ENCODE measurements at regions not wholly inside any gene's neighbourhood (a gene's known extent, or its start where the extent isn't known, plus 50 kb on each side); places are given as distances from the start of the nearest gene placed in this dataset.

DNA sequence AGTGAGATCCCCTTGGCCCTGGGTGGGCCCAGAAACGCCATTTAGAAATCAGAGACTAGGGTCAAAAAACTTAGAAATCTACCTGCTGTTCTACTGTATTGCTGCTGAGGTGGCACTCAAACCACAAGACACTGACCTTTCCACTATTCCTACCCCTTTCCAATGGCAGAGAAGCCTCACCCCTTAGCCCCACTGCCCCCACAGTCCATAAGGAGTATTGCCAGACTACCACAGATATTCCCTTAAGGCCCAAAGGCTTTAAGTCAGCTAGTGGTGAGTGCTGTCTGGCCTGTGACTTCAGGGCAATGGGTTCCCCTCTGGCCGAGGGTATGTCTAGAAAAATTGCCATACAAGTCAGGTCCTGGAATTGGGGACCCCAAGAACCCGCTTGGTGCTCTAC is 656.1 kb downstream of the COL12A1 start:
- WGBS, 2 donors = 93 to 95% methylated on average over 3 of the region's 3 CpGs
- H3K27ac ChIP-seq (ENCODE audit: low read depth in 1 of 2, low read length in 2 of 2) = no peak overlapping the region
- no peaks in the 10 kb centered on the region for H3K27me3 ChIP-seq (ENCODE audit: control insufficient read depth in 1 of 2, insufficient read depth in 2 of 2, low read length in 1 of 2)
- no peaks in the 10 kb centered on the region for H3K36me3 ChIP-seq (ENCODE audit: control insufficient read depth in 1 of 2, insufficient read depth in 2 of 2, low read length in 1 of 2)
- intact Hi-C loops (cut with DNase I) = no loop called here
- no peak overlapping the region for H3K4me3 ChIP-seq (ENCODE audit: low read length in 2 of 2)
- H3K4me1 ChIP-seq (ENCODE audit: control insufficient read depth in 1 of 2, insufficient read depth in 2 of 2, low read length in 2 of 2) = no peaks in the 10 kb centered on the region
- no peak for ATAC-seq (ENCODE audit: low FRiP score)
- H3K9me3 ChIP-seq (ENCODE audit: control insufficient read depth, low read length) = peaks cover 1% of the 10 kb centered on the region
- no peak for DNase-seq

GRCh38 chr6:74534465-74535211 is 671.2 kb downstream of the COL12A1 start:
- WGBS, 2 donors = 61 to 62% methylated on average over 2 of the region's 2 CpGs
- intact Hi-C loops (cut with DNase I) = no loop called here
- ATAC-seq (ENCODE audit: low FRiP score) (peak; percentile 22), DNase-seq (no peak)
- H3K4me1 ChIP-seq (ENCODE audit: control insufficient read depth in 1 of 2, insufficient read depth in 2 of 2, low read length in 2 of 2) = no peaks in the 10 kb centered on the region
- no peak overlapping the region for H3K27ac ChIP-seq (ENCODE audit: low read depth in 1 of 2, low read length in 2 of 2)
- no peak overlapping the region for H3K4me3 ChIP-seq (ENCODE audit: low read length in 2 of 2)
- H3K36me3 ChIP-seq (ENCODE audit: control insufficient read depth in 1 of 2, insufficient read depth in 2 of 2, low read length in 1 of 2) = no peaks in the 10 kb centered on the region
- no peaks in the 10 kb centered on the region for H3K9me3 ChIP-seq (ENCODE audit: control insufficient read depth, low read length)
- H3K27me3 ChIP-seq (ENCODE audit: control insufficient read depth in 1 of 2, insufficient read depth in 2 of 2, low read length in 1 of 2) = no peaks in the 10 kb centered on the region

GRCh38 chr6:74519163-74519562 is 686.7 kb downstream of the COL12A1 start:
- ATAC-seq (ENCODE audit: low FRiP score) (no peak), DNase-seq (no peak)
- H3K9me3 ChIP-seq (ENCODE audit: control insufficient read depth, low read length) = no peaks in the 10 kb centered on the region
- no peaks in the 10 kb centered on the region for H3K27me3 ChIP-seq (ENCODE audit: control insufficient read depth in 1 of 2, insufficient read depth in 2 of 2, low read length in 1 of 2)
- no peak overlapping the region for H3K4me3 ChIP-seq (ENCODE audit: low read length in 2 of 2)
- H3K4me1 ChIP-seq (ENCODE audit: control insufficient read depth in 1 of 2, insufficient read depth in 2 of 2, low read length in 2 of 2) = no peaks in the 10 kb centered on the region
- no peak overlapping the region for H3K27ac ChIP-seq (ENCODE audit: low read depth in 1 of 2, low read length in 2 of 2)
- H3K36me3 ChIP-seq (ENCODE audit: control insufficient read depth in 1 of 2, insufficient read depth in 2 of 2, low read length in 1 of 2) = no peaks in the 10 kb centered on the region
- intact Hi-C loops (cut with DNase I) = no loop called here
- 25 to 40% methylated on average over 1 of the region's 1 CpG for WGBS, 2 donors

DNA sequence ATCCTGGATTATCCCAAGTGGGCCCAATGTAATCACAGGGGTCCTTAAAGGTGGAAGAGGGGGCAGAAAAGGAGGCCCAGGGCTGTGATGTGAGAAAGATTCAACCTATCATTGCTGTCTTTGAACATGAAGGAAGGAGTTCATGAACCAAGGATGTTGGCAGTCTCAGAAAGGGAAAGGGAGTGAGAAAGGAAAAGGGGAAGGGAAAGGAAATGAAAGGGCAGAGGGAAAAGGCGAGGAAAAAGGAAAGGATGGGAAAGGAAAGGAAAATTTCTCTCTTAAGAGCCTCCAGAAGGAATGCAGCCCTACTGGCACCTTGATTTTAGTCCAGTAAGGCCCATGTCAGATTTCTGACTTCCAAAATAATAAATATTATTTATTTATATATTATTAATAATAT is 687.8 kb downstream of the COL12A1 start:
- no peaks in the 10 kb centered on the region for H3K4me1 ChIP-seq (ENCODE audit: control insufficient read depth in 1 of 2, insufficient read depth in 2 of 2, low read length in 2 of 2)
- ATAC-seq (ENCODE audit: low FRiP score) (no peak), DNase-seq (no peak)
- intact Hi-C loops (cut with DNase I) = no loop called here
- WGBS, 2 donors = 87 to 89% methylated on average over 1 of the region's 1 CpG
- H3K27ac ChIP-seq (ENCODE audit: low read depth in 1 of 2, low read length in 2 of 2) = no peak overlapping the region
- H3K4me3 ChIP-seq (ENCODE audit: low read length in 2 of 2) = no peak overlapping the region
- H3K36me3 ChIP-seq (ENCODE audit: control insufficient read depth in 1 of 2, insufficient read depth in 2 of 2, low read length in 1 of 2) = no peaks in the 10 kb centered on the region
- H3K27me3 ChIP-seq (ENCODE audit: control insufficient read depth in 1 of 2, insufficient read depth in 2 of 2, low read length in 1 of 2) = no peaks in the 10 kb centered on the region
- H3K9me3 ChIP-seq (ENCODE audit: control insufficient read depth, low read length) = no peaks in the 10 kb centered on the region

- Histone ChIP-seq H3K4me3 (ENCODE audit: low read length in 2 of 2) (no peak overlapping the region), H3K36me3 (ENCODE audit: control insufficient read depth in 1 of 2, insufficient read depth in 2 of 2, low read length in 1 of 2) (no peaks in the 10 kb centered on the region), H3K27me3 (ENCODE audit: control insufficient read depth in 1 of 2, insufficient read depth in 2 of 2, low read length in 1 of 2) (no peaks in the 10 kb centered on the region), H3K27ac (ENCODE audit: low read depth in 1 of 2, low read length in 2 of 2) (no peak overlapping the region), H3K4me1 (ENCODE audit: control insufficient read depth in 1 of 2, insufficient read depth in 2 of 2, low read length in 2 of 2) (no peaks in the 10 kb centered on the region), H3K9me3 (ENCODE audit: control insufficient read depth, low read length) (no peaks in the 10 kb centered on the region)
- intact Hi-C loops (cut with DNase I) = no loop called here
- DNase-seq (no peak), ATAC-seq (ENCODE audit: low FRiP score) (no peak)
- 94% methylated on average over 3 of the region's 3 CpGs for WGBS, 2 donors
Measured at GRCh38 chr6:74510878-74511277, 695.0 kb downstream of the COL12A1 start.

DNA sequence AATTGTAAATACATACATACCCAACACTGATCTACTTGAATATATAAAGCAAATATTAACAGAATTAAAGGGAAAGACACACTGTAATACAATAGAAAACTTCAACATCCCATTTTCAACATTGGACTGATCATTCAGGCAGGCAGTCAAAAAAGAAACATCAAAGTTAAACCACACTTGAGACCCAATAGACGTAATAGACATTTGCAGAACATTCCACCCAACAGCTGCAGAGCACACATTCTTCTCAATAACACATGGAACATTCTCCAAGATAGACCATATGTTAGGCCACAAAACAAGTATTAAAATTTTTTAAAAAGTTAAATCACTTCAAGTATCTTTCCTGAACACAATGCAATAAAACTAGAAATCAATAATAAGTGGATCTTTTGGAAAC is 698.2 kb downstream of the COL12A1 start:
- DNase-seq = no peak
- Histone ChIP-seq H3K4me3 (ENCODE audit: low read length in 2 of 2) (no peak overlapping the region), H3K36me3 (ENCODE audit: control insufficient read depth in 1 of 2, insufficient read depth in 2 of 2, low read length in 1 of 2) (no peaks in the 10 kb centered on the region), H3K27me3 (ENCODE audit: control insufficient read depth in 1 of 2, insufficient read depth in 2 of 2, low read length in 1 of 2) (no peaks in the 10 kb centered on the region), H3K9me3 (ENCODE audit: control insufficient read depth, low read length) (peaks cover 6% of the 10 kb centered on the region), H3K4me1 (ENCODE audit: control insufficient read depth in 1 of 2, insufficient read depth in 2 of 2, low read length in 2 of 2) (no peaks in the 10 kb centered on the region), H3K27ac (ENCODE audit: low read depth in 1 of 2, low read length in 2 of 2) (no peak overlapping the region)
- no peak for ATAC-seq (ENCODE audit: low FRiP score)
- WGBS, 2 donors = 57 to 76% methylated on average over 1 of the region's 1 CpG
- intact Hi-C loops (cut with DNase I) = no loop called here

DNA sequence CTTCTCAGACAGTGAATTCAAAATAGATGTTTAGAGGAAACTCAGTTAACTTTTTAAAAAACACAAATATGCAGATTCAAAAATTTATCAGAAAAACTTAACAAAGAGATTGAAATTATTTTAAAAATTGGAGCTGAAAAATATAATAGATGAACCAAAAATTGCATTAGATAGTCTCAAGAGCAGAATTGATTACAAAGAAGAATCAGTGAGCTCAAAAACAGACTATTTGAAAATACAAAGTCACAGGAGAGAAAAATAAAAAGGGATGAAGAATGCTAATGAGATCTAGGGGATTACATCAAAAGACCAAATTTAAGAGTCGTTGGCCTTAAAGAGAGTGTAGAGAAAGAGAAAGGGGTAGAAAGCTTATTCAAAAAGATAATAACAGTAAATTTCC is 700.5 kb downstream of the COL12A1 start:
- Histone ChIP-seq H3K9me3 (ENCODE audit: control insufficient read depth, low read length) (peaks cover 6% of the 10 kb centered on the region), H3K27ac (ENCODE audit: low read depth in 1 of 2, low read length in 2 of 2) (no peak overlapping the region), H3K4me1 (ENCODE audit: control insufficient read depth in 1 of 2, insufficient read depth in 2 of 2, low read length in 2 of 2) (no peaks in the 10 kb centered on the region), H3K27me3 (ENCODE audit: control insufficient read depth in 1 of 2, insufficient read depth in 2 of 2, low read length in 1 of 2) (no peaks in the 10 kb centered on the region), H3K4me3 (ENCODE audit: low read length in 2 of 2) (no peak overlapping the region), H3K36me3 (ENCODE audit: control insufficient read depth in 1 of 2, insufficient read depth in 2 of 2, low read length in 1 of 2) (no peaks in the 10 kb centered on the region)
- ATAC-seq (ENCODE audit: low FRiP score) (no peak), DNase-seq (no peak)
- intact Hi-C loops (cut with DNase I) = no loop called here
- 84 to 85% methylated on average over 1 of the region's 1 CpG for WGBS, 2 donors

GRCh38 chr6:74504941-74505340 is 700.9 kb downstream of the COL12A1 start:
- WGBS, 2 donors = 91 to 96% methylated on average over 3 of the region's 3 CpGs
- intact Hi-C loops (cut with DNase I) = no loop called here
- DNase-seq (no peak), ATAC-seq (ENCODE audit: low FRiP score) (no peak)
- Histone ChIP-seq H3K36me3 (ENCODE audit: control insufficient read depth in 1 of 2, insufficient read depth in 2 of 2, low read length in 1 of 2) (no peaks in the 10 kb centered on the region), H3K27ac (ENCODE audit: low read depth in 1 of 2, low read length in 2 of 2) (no peak overlapping the region), H3K4me1 (ENCODE audit: control insufficient read depth in 1 of 2, insufficient read depth in 2 of 2, low read length in 2 of 2) (no peaks in the 10 kb centered on the region), H3K9me3 (ENCODE audit: control insufficient read depth, low read length) (peaks cover 6% of the 10 kb centered on the region), H3K4me3 (ENCODE audit: low read length in 2 of 2) (no peak overlapping the region), H3K27me3 (ENCODE audit: control insufficient read depth in 1 of 2, insufficient read depth in 2 of 2, low read length in 1 of 2) (no peaks in the 10 kb centered on the region)

- DNase-seq (no peak), ATAC-seq (ENCODE audit: low FRiP score) (no peak)
- intact Hi-C loops (cut with DNase I) = no loop called here
- Histone ChIP-seq H3K4me1 (ENCODE audit: control insufficient read depth in 1 of 2, insufficient read depth in 2 of 2, low read length in 2 of 2) (no peaks in the 10 kb centered on the region), H3K27ac (ENCODE audit: low read depth in 1 of 2, low read length in 2 of 2) (no peak overlapping the region), H3K36me3 (ENCODE audit: control insufficient read depth in 1 of 2, insufficient read depth in 2 of 2, low read length in 1 of 2) (no peaks in the 10 kb centered on the region), H3K4me3 (ENCODE audit: low read length in 2 of 2) (no peak overlapping the region), H3K27me3 (ENCODE audit: control insufficient read depth in 1 of 2, insufficient read depth in 2 of 2, low read length in 1 of 2) (no peaks in the 10 kb centered on the region), H3K9me3 (ENCODE audit: control insufficient read depth, low read length) (no peaks in the 10 kb centered on the region)
- 47 to 55% methylated on average over 1 of the region's 1 CpG for WGBS, 2 donors
Measured at GRCh38 chr6:74492587-74492986, 713.3 kb downstream of the COL12A1 start.

Measured in aorta (tissue), 5 donors.